Breast epithelium (tissue), 4 donors: ENCODE measurements at regions not wholly inside any gene's neighbourhood (a gene's known extent, or its start where the extent isn't known, plus 50 kb on each side); places are given as distances from the start of the nearest gene placed in this dataset.

ENCODE experiments used
- DNase-seq, 2 donors: peaks; one replicate each; pipeline ENCODE4 v3.0.0-alpha.2; 2019; ENCODE audit warnings: low spot score in 2 of 2
- H3K27ac ChIP-seq, 2 donors: fragments of 200-600 bp; sonication (generic) in 1 of 2; one replicate each; pipeline ENCODE4 v1.5.1; 2016 to 2019; ENCODE audit warnings: mild to moderate bottlenecking in 1 of 2
- H3K27me3 ChIP-seq, 2 donors: fragments of 200-600 bp; sonication (generic) in 1 of 2; one replicate each; pipeline versions ENCODE4 v1.5.1 to v1.6.0; 2017 to 2019; ENCODE audit warnings: control low read depth in 1 of 2, mild to moderate bottlenecking in 1 of 2
- H3K36me3 ChIP-seq: fragments of 200-600 bp; one replicate; pipeline ENCODE4 v1.5.1; 2019
- H3K4me1 ChIP-seq, 2 donors: fragments of 200-600 bp; sonication (generic); one replicate each; pipeline ENCODE4 v1.5.1; 2016 to 2019; ENCODE audit warnings: control low read depth in 1 of 2
- H3K4me3 ChIP-seq, 3 donors: fragments of 200-600 bp; sonication (generic); 1 replicate in 2 of 3; 2 replicates in 1 of 3; pipeline ENCODE4 v1.5.1; 2016 to 2019; ENCODE audit warnings: mild to moderate bottlenecking in 3 of 3, moderate library complexity in 2 of 3
- H3K9me3 ChIP-seq, 2 donors: fragments of 200-600 bp; sonication (generic) in 1 of 2; one replicate each; pipeline ENCODE4 v1.5.1; 2016 to 2019; ENCODE audit warnings: control low read depth in 1 of 2
- POLR2A ChIP-seq: fragments of 450-650 bp; IDR thresholded peaks from one replicate; pipeline ENCODE4 v1.6.1; 2016; ENCODE audit warnings: antibody characterized with exemption, mild to moderate bottlenecking, moderate library complexity
- POLR2AphosphoS5 ChIP-seq, 3 donors: sonication (generic); formaldehyde crosslinking; IDR thresholded peaks; one replicate each; pipeline ENCODE4 v1.6.1; 2017; ENCODE audit warnings: antibody characterized with exemption in 3 of 3
- intact Hi-C: fragments of 100-400 bp; cut with DNase I; formaldehyde crosslinking; loops from one replicate; pipeline ENCODE4 v1.15.1; 2023; ENCODE audit warnings: low total_unique reads
- TF ChIP-seq, protein P1 (sequence below), 3 donors: fragments of 450-650 bp; IDR thresholded peaks; one replicate each; pipeline ENCODE4 v1.5.1; 2016 to 2017; ENCODE audit warnings: antibody characterized with exemption in 3 of 3, mild to moderate bottlenecking in 3 of 3, moderate library complexity in 3 of 3

DNA sequence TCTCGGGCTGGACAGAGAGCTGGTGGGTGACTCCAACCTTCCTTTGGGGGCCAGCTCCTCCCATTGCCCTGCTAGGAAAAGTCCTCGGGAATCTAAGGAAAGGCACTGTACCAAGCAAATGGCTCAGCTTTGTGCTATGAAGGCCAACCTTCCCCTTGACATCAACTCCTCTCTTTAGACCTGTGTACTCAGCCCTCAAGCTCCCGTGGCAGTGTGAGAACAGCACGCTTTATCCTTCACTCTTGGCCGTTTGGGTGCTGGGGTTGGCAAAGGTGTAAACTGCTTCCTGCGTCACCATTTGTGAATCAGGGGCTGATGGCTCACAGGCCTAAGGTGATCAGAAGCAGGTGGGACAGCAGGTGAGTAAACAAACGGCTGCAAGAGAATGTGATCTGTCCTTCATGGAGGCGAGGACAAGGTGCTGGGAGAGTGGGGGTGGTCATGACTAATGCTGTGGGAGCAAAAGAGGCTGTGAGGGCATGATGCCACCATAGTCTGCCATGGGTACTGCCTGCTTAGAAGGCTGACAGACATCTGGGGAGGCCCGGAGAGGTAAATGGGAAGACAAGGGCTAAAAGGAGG is 165.2 kb upstream of the TPM1 start:
- H3K4me3 ChIP-seq: no peak overlapping the region
- no peak for DNase-seq
- no peaks in the 10 kb centered on the region for H3K9me3 ChIP-seq
- TF ChIP-seq POLR2AphosphoS5 (IDR thresholded peaks at IDR 0.05) (no peak), POLR2A (no peak)
- TF ChIP-seq, protein P1, sequence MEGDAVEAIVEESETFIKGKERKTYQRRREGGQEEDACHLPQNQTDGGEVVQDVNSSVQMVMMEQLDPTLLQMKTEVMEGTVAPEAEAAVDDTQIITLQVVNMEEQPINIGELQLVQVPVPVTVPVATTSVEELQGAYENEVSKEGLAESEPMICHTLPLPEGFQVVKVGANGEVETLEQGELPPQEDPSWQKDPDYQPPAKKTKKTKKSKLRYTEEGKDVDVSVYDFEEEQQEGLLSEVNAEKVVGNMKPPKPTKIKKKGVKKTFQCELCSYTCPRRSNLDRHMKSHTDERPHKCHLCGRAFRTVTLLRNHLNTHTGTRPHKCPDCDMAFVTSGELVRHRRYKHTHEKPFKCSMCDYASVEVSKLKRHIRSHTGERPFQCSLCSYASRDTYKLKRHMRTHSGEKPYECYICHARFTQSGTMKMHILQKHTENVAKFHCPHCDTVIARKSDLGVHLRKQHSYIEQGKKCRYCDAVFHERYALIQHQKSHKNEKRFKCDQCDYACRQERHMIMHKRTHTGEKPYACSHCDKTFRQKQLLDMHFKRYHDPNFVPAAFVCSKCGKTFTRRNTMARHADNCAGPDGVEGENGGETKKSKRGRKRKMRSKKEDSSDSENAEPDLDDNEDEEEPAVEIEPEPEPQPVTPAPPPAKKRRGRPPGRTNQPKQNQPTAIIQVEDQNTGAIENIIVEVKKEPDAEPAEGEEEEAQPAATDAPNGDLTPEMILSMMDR (IDR thresholded peaks at IDR 0.05): no peak
- H3K27ac ChIP-seq: no peak overlapping the region
- intact Hi-C loops: no loop called here
- no peaks in the 10 kb centered on the region for H3K4me1 ChIP-seq
- H3K36me3 ChIP-seq: no peaks in the 10 kb centered on the region
- H3K27me3 ChIP-seq: no peaks in the 10 kb centered on the region

- Histone ChIP-seq H3K27ac (no peak overlapping the region), H3K9me3 (no peaks in the 10 kb centered on the region), H3K36me3 (no peaks in the 10 kb centered on the region), H3K27me3 (no peaks in the 10 kb centered on the region), H3K4me1 (no peaks in the 10 kb centered on the region), H3K4me3 (no peak overlapping the region)
- TF ChIP-seq POLR2AphosphoS5 (IDR thresholded peaks at IDR 0.05): no peak
- TF ChIP-seq, protein P1 (IDR thresholded peaks at IDR 0.05): no peak
- no peak for DNase-seq
- intact Hi-C loops: no loop called here
Measured at GRCh38 chr15:62878070-62878469, 164.5 kb upstream of the TPM1 start.

DNA sequence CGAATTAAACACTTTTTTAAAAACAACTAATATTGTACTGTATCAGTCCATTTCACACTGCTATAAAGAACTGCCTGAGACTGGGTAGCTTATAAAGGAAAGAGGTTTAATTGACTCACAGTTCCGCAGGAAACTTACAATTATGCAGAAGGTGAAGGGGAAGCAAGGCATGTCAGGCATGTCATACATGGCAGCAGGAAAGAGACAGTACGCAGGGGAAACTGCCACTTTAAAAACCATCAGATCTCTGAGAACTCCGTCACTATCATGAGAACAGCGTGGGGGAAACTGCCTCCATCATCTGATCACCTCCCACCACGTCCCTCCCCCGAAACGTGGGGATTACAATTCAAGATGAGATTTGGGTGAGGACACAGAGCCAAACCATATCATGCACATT is 162.8 kb upstream of the TPM1 start:
- no peaks in the 10 kb centered on the region for H3K36me3 ChIP-seq
- no peak overlapping the region for H3K4me3 ChIP-seq
- DNase-seq: no peak
- no peaks in the 10 kb centered on the region for H3K27me3 ChIP-seq
- no peaks in the 10 kb centered on the region for H3K9me3 ChIP-seq
- TF ChIP-seq POLR2A (no peak), POLR2AphosphoS5 (IDR thresholded peaks at IDR 0.05) (no peak)
- TF ChIP-seq, protein P1 (IDR thresholded peaks at IDR 0.05): no peak
- intact Hi-C loops: no loop called here
- no peaks in the 10 kb centered on the region for H3K4me1 ChIP-seq
- H3K27ac ChIP-seq: no peak overlapping the region

GRCh38 chr15:62880278-62880677 is 162.3 kb upstream of the TPM1 start:
- intact Hi-C loops: no loop called here
- H3K27ac ChIP-seq: no peak overlapping the region
- H3K9me3 ChIP-seq: no peaks in the 10 kb centered on the region
- H3K4me3 ChIP-seq: no peak overlapping the region
- no peaks in the 10 kb centered on the region for H3K27me3 ChIP-seq
- DNase-seq: no peak
- H3K4me1 ChIP-seq: no peaks in the 10 kb centered on the region
- no peaks in the 10 kb centered on the region for H3K36me3 ChIP-seq
- TF ChIP-seq, protein P1 (IDR thresholded peaks at IDR 0.05): no peak
- TF ChIP-seq POLR2AphosphoS5 (IDR thresholded peaks at IDR 0.05) (no peak), POLR2A (no peak)

GRCh38 chr15:62881056-62881455 is 161.5 kb upstream of the TPM1 start:
- no peaks in the 10 kb centered on the region for H3K4me1 ChIP-seq
- H3K36me3 ChIP-seq: no peaks in the 10 kb centered on the region
- no peak overlapping the region for H3K27ac ChIP-seq
- H3K9me3 ChIP-seq: no peaks in the 10 kb centered on the region
- H3K4me3 ChIP-seq: no peak overlapping the region
- TF ChIP-seq POLR2A (no peak), POLR2AphosphoS5 (IDR thresholded peaks at IDR 0.05) (no peak)
- TF ChIP-seq, protein P1 (IDR thresholded peaks at IDR 0.05): no peak
- DNase-seq: no peak
- intact Hi-C loops: no loop called here
- no peaks in the 10 kb centered on the region for H3K27me3 ChIP-seq
